ENCODE measurements at regions not wholly inside any gene's neighbourhood (a gene's known extent, or its start where the extent isn't known, plus 50 kb on each side); places are given as distances from the start of the nearest gene placed in this dataset.

GRCh38 chr2:216299588-216299987 lies 72.7 kb downstream of the MARCHF4 start:
- H2BK5ac ChIP-seq (ENCODE audit: insufficient read length, low read length) = no peak overlapping the region
- no peak overlapping the region for H4K91ac ChIP-seq (ENCODE audit: insufficient read length, low read depth, low read length)
- H3K79me2 ChIP-seq (ENCODE audit: insufficient read depth, low read length) = no peaks in the 10 kb centered on the region
- TF ChIP-seq, protein P1, sequence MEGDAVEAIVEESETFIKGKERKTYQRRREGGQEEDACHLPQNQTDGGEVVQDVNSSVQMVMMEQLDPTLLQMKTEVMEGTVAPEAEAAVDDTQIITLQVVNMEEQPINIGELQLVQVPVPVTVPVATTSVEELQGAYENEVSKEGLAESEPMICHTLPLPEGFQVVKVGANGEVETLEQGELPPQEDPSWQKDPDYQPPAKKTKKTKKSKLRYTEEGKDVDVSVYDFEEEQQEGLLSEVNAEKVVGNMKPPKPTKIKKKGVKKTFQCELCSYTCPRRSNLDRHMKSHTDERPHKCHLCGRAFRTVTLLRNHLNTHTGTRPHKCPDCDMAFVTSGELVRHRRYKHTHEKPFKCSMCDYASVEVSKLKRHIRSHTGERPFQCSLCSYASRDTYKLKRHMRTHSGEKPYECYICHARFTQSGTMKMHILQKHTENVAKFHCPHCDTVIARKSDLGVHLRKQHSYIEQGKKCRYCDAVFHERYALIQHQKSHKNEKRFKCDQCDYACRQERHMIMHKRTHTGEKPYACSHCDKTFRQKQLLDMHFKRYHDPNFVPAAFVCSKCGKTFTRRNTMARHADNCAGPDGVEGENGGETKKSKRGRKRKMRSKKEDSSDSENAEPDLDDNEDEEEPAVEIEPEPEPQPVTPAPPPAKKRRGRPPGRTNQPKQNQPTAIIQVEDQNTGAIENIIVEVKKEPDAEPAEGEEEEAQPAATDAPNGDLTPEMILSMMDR (conservative IDR thresholded peaks at IDR 0.05) = no peak
- no peaks in the 10 kb centered on the region for H3K79me1 ChIP-seq (ENCODE audit: insufficient read depth, low read depth, low read length, poor library complexity, severe bottlenecking)
- no peaks in the 10 kb centered on the region for H3K23me2 ChIP-seq (ENCODE audit: insufficient read length, low read depth, low read length, poor library complexity, severe bottlenecking)
- no peak overlapping the region for H3T11ph ChIP-seq (ENCODE audit: low read length)
- H2BK120ac ChIP-seq (ENCODE audit: low read depth, low read length, poor library complexity, severe bottlenecking) = no peak overlapping the region
- no CpG with 5 or more reads among the region's 1 CpG for WGBS (ENCODE audit: extremely low coverage, insufficient read length, low lambda C conversion rate)
- H3K27me3 ChIP-seq (ENCODE audit: insufficient read depth, low read length) = no peaks in the 10 kb centered on the region
- H3K56ac ChIP-seq (ENCODE audit: insufficient read length, low read depth, low read length) = no peak overlapping the region
- no peak overlapping the region for H2BK12ac ChIP-seq (ENCODE audit: insufficient read length, low read depth, low read length)
- no peak overlapping the region for H3K4me2 ChIP-seq (ENCODE audit: insufficient read depth, insufficient read length, low read length)
- H4K20me1 ChIP-seq (ENCODE audit: control insufficient read depth, insufficient read depth, insufficient read length) = no peaks in the 10 kb centered on the region
- no peak overlapping the region for H4K8ac ChIP-seq (replicated peaks; ENCODE audit: insufficient read length, low read depth, low read length)
- no peak overlapping the region for H3K4me3 Mint-ChIP-seq
- H3K27ac Mint-ChIP-seq = no peak overlapping the region
- no peak overlapping the region for H2BK15ac ChIP-seq (ENCODE audit: low read depth, low read length)
- no peak overlapping the region for H4K5ac ChIP-seq (ENCODE audit: insufficient read length, low read depth, low read length)
- no peaks in the 10 kb centered on the region; a peak in 1 of 5 replicates for H3K9me3 Mint-ChIP-seq
- no peak overlapping the region for H3K4ac ChIP-seq (ENCODE audit: low read depth, low read length)
- no peaks in the 10 kb centered on the region for H3K9me3 ChIP-seq (ENCODE audit: control insufficient read depth, low read depth, low read length)
- no peak overlapping the region for H3K18ac ChIP-seq (ENCODE audit: insufficient read length, low read depth, low read length)
- no peak overlapping the region for H3K9ac ChIP-seq (ENCODE audit: extremely low read depth, insufficient read length, low read length)
- H3K27me3 Mint-ChIP-seq (ENCODE audit: low read depth) = peaks cover 3% of the 10 kb centered on the region
- no peak overlapping the region for H3K27ac ChIP-seq (ENCODE audit: insufficient read length, low read depth, low read length)
- H3K4me1 ChIP-seq (ENCODE audit: insufficient read depth, low read length) = peaks cover 5% of the 10 kb centered on the region; the same call in 1 of the 2 replicates
- H2AK5ac ChIP-seq (ENCODE audit: insufficient read length, low read length) = no peak overlapping the region
- no peaks in the 10 kb centered on the region for H3K36me3 Mint-ChIP-seq (ENCODE audit: insufficient read depth in 1 of 3, low read depth in 3 of 3)
- no peak overlapping the region for H2BK20ac ChIP-seq (ENCODE audit: low read depth, low read length, poor library complexity, severe bottlenecking)
- DNase-seq = no peak
- no peak overlapping the region for H3K14ac ChIP-seq (ENCODE audit: insufficient read depth, low read length)
- H3K23ac ChIP-seq (ENCODE audit: insufficient read length, low read depth, low read length) = no peak overlapping the region
- H3K4me1 Mint-ChIP-seq = peaks cover 37 to 39% of the 10 kb centered on the region in 2 experiments
- no peak overlapping the region for H2AFZ ChIP-seq (ENCODE audit: low read length)
